Stimulated activated CD4-positive, alpha-beta T cell treated with anti-CD3 and anti-CD28 coated beads, Interleukin-2, amount 100 ng/mL, for 24 hours (primary cell): ENCODE measurements at regions not wholly inside any gene's neighbourhood (a gene's known extent, or its start where the extent isn't known, plus 50 kb on each side); places are given as distances from the start of the nearest gene placed in this dataset.

Experiments
- DNase-seq, 2 donors: peaks; one replicate each; pipeline ENCODE4 v3.0.0-alpha.2; 2020

DNA sequence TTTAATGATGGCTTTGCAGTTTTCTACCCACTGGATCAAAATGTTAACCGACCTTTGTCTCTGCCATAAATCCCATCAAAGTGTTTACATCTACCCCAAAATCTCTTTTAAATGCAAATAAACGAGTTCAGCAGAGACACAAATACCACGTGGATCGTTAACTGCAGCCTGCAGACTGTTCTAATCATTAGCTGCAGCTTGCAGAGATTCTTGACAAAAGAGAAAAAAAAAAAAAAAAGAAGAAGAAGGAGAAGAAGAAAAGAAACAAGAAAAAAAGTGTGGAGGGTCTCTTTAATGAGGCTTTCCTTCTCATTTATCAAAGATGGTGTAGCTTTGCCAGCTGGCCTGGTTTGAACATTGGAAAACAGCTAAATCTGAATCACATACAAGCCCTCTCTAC, 275.7 kb downstream of the NEDD1 start:
- DNase-seq: no peak

DNA sequence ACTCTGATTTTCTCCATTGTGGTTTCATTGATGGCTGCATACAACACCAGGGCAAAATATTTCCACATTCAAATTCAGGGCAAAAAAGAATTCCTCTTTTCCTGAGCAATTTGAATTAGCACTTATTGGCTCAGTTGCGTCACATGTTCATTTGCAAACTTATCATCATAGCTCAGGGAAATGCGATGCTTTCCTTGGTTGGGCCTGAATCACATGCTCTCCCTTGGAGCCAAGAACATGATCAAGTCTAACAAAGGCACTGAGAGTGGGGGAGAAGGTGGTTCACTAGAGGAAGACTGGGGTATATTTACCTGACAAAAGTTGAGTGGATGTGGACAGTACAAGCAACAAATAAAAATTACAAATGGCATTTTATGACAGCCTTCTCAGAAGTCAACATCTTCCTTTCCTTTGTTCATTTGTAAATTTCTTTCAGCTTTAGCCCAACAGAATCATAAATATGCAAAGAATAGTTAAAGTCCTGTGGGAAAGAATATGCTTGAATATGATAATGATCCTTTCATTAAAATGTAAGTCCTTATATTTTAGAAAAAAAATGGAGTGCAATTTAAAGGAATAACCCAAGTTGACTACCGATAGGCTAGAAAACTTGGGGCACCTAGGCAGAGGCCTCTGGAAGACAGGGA, 277.2 kb downstream of the NEDD1 start:
- DNase-seq: no peak

DNA sequence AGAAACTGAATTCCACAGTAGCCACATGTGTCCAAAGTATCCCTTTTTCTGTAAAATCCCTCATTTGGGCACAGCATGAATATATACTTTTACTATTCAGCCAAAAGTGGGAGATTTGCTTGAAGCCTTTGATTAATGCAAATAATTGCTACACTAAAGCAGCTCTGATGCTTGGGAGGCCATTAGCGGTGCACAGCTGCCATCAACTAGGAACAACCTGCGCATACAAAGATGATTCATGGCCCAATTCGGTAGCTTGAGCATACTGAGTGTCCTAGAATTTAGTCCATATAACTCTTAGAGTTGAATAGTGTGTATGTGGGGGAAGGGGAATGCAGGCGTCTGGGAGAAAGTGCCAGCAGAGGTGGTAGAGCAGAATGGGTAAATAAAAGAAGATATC, 277.0 kb upstream of the RMST start:
- DNase-seq: no peak

DNA sequence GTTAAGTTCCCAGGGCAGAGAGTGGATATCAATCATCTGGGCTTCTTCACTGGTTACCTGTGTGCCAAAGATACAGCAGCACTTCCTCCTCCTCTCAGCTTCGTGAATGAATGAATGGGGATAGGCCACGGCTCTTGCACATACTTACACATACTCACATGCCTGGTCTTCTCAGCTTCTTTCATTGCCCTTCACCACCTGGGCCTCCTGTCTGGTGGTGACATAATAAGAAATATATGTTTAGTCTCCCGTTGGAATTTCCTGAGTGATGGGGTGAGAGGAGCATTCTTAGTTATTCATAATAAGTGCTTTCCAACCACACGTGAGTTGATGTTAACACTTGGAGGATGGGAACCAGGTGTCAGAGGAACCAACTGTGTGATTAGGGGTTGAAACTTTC, 268.1 kb upstream of the RMST start:
- no peak for DNase-seq

DNA sequence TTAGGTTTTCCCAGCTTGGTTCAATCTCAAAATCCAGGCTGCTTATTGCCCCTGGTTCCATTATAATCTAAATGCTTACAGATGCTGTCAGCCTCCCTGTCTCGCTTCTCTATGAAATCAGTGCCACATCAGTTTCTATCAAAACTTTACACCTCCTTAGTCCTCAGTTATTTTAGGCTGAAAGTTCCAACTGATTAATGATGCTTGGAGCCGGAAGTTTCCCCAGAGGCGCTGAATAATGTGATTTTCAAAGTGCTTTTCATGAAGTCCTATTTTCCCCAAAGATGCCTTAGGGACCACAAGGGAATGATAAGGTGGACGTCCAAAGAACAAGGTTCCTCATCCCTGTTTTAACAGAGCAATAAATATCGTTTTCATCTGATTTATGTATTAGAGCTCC, 262.4 kb upstream of the RMST start:
- DNase-seq: no peak

DNA sequence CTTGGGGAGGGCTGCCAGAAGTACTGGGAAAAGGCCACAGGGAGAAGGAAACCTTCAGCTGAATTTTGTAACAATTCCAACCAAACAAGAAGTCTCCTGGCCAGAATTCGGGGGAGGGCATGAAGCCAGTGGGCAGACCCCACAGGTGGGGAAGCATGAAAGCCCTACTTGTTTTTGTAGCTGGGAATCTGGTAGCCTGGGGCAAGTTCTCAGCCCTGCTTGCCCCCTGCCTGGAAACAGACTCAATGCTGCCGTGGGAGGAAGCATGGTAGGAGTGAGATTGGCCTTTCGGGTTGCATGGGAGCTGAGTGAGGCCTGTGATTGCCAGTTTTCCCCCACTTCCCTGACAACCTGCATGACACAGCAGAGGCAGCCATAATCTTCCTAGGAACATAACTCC, 259.2 kb upstream of the RMST start:
- no peak for DNase-seq

DNA sequence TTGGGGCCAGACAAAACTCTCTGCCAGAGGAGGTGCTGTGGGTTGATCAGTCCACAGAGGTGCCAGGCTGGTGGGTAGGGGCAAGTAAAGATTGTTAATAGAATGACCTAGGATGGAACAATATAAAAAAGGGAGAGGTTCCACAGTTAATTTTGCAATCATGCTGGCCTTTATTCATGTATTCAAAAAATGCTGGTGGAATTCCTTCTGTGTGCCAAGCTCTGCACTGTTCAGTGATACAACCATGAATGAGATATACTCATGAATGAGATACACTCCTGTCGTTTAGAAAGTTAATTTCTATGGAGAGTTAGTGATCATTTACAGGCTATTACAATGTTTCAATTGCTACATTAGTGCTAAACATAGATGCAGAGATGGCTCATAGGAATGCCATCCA, 252.6 kb upstream of the RMST start:
- no peak for DNase-seq

DNA sequence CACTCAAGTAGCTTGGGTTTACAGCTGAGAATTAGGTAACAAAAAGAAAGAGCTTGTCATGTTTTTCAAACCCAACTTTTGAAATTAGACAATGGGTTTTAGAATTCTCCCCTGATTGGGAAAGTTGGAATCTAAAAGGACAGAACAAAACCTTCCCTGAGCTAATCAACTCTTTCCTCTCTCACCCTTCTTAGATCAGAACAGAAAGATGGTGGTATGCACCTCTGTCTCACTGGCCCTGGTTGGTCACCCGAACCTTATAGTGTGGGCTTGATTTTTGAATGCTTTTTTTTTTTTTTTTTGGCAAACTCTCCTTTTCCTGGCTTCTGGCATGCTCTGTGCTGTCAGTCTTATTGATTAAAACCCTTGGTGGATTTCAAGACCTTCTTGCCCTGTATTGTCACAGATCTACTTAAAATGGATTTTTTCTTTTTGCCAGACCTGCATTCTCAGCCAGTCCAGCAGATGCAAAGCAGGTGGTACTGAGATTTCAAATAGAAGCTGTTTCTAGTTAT, 251.1 kb upstream of the RMST start:
- DNase-seq: no peak

DNA sequence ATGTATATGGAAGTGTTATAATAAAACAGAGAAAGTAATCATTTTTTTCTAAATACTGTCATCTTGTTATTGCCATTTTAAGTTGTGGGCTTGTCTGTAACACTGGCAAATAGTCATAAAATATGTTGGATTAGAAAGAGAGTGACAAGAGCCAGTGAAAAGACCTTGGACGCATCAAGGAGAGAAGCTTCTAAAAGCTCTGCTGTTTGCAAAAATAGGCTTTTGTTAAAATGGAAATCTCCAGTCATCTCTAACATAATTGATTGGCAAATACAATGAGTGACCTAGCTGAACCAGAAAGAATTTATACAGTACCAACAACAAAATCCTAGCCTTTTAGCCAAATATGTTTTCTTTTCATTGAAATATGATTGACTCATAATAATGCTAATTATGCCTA, 245.8 kb upstream of the RMST start:
- DNase-seq: no peak

DNA sequence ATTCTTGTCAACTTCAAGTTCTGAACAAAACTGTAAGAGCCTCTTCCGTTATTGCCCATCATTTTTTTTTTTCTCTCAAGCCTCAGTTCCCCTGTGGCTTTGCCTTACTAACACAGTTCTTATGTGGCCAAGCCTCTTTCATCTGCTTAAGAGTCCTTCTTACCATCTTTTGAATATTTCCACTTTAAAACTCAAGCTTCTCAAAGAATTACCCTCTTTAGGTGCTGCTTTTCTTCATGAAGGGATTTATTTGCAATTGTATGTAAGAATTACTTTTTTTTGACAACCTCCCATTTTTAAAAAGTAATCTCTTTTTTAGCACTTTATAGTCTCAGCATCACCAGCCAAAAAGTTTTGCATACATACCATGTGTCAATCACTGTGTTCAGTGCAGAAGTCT, 240.2 kb upstream of the RMST start:
- no peak for DNase-seq

DNA sequence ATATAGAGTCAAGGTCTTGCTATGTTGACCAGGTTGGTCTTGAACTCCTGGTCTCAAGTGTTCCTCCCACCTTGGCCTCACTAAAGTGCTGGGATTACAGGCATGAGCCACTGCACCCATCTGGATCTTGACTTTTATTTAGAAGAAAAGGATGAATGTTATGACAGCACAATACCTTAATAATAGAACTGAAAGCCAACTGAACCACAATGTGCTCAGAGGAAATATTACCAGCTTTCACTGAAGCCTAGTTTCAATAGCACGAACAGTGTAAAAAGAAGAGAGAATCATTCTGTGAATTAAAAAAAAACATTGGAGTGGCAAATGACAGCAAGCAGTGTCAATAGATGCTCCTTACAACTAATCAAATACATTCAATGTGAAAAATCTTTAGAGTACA, 239.2 kb upstream of the RMST start:
- DNase-seq: no peak

DNA sequence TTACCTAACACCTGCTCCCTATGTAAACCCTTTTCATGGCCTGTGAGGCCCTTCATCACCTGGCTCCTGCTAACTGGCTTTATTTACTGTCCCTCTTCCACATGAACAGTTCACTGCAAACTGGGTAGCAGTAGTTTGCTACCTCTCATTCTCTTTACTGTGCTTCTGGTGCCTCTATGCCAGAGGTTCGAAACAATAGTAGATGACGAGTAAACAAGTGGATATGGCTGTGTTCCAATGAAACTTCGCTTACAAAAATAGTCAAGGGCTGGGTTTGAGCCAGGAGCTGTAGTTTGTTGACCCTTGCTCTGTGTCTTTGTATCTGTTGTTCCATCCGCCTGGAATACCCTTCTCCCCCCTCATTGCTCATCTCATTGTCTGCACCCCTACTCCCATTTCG, 233.6 kb upstream of the RMST start:
- DNase-seq: no peak

DNA sequence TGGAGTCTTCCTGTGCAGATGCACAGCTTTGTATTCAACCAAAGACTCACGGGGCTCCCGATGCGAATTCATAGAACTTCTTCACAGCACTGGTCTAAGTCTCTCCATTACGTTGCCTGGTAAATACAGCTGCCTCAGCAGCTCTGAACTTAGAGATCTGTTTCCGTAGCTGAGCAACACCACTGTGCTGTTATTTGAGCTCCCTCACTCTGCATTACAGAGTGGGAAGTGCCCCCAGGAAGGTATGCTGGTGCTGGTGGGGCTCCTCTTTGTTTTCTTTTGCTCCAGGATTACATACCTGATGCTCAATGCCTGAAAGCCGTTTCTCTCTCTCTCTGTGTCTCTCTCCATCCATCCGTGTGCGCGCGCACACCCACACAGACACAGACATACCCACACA, 227.5 kb upstream of the RMST start:
- no peak for DNase-seq

DNA sequence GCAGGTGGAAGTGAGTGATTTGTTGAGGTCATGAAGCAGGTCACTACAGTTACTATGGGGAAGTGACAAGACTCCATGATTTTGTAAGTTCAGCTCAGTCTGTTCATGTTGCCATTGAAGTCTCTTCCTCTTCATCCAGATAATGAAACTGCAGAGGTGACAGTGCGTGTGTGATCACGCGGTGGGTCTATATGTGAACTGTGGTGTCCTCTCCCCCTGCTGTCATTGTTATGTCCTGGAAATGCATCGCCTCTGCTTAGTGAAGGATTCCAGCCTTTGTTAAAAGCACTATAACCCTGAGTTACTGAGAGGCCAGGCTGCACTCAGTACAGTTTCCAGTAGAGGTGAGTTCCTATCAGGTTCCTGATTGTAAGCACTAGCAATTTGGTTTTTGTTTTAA, 216.2 kb upstream of the RMST start:
- DNase-seq: no peak

DNA sequence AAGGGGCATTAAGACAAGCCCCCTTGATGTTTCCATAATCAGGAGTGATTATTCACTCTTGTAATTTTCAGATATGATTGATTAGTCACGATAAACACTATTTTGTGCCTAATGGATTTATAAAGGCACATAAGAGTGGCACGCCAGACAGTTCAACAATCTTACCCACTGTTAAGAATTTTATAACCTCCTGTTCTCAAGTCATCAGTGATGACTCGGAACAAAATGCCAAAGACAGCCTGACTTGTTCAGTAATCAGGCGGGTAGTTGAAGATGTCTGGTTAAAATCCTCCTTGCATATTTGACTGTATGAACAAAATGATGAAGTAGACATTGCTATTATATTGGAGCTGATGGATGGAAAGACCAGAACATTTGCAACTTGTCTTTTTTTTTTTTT, 212.1 kb upstream of the RMST start:
- no peak for DNase-seq

DNA sequence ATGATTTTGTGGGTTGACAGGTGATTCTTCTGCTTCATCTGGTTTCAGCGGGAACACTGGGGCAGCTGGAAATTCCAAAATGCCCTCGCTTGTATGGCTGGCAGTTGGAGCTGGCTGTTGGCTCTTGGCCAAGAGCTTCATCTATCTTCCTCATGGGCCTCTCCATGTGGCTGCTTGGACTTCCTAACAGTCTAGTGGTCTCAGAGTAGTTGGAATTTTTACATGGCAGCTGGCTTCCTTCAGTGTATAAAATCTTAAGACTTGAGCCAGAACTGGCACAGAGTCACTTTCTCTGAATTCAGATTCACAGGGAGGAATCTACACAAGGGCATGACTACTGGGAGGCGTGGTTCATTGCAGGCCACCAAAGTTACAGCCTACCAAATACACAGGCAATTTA, 204.9 kb upstream of the RMST start:
- no peak for DNase-seq

DNA sequence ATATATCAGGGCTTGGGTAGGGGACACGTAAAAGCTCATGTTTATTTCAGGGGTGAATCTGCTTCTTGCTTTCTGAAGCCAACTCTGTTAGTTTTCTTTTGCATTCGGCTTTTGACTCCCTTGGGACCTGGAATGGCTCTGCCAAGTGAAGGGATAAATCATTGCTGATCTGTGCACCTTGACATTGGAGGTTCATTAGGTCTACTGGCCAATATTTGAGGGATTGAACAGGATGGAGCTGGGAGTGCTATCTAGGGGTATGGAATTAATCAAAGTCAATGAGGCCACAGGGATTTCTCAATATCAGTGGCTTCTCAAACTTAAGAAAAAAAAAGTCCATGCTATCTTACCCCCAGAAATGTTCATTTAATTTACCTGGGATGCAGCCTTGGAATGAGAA, 203.5 kb upstream of the RMST start:
- no peak for DNase-seq

DNA sequence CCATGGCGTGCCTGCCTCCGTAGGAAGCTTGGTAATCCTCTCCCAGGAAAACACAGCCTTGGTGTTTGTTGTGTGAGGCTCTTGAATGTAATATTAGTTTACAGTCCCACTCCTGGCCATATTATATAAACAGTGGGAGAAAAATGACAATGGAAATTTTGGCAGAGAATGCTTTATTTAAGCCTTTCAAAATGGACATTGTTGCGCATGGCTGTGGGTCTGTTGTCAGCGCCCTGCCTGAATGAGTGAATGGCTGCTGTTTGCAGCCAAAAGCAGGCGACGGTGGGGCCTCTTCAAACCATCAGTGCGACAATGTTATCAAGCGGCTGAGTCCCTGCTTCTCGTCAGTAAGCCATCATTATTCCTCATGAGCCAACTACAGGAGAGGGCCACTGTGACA, 201.8 kb upstream of the RMST start:
- DNase-seq: no peak

DNA sequence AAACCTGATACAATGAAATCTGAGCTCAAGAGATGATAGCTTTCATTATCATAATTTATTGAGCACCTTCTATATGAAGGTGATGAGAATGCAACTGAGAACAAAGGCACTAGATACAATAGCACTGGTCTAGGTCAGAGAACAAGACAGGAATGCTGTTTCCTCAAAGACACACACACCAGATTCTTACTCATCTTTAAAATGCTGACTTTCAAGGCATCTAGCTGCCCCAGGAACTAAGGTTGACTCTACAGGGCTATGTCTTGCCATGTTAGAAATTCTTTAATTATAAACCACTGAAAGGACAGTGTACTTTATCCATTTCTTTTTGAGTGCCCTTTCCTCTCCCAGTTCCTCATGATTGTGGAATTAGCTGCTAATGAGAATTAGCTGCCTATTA, 195.4 kb upstream of the RMST start:
- DNase-seq: no peak

DNA sequence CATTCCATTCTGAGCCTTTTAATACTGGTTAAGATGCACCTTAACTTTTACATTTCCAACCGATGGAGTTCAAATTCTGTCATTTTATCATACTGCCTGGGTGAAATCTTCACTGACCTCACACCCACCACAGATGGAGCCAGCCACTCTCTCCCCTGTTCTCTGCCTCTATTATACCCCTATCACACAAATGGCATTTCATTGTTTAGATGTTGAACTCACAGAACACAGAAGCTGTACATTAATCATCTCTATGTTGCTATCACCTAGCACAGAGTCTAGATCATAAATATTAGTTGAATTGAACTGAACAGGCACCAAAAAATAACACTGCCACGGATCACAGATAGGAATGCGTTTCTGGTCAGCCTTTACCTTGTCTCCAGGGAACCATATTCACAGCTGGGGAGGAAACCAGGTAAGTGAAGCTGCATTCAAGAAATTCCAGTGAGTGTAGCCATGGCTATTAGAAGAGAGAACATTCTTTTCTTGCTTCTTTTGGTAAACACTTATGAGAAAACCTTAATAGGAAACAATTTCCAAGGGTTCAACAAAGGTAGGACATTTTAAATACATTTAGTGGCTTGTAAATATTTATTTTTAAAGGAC, 194.9 kb upstream of the RMST start:
- no peak for DNase-seq

DNA sequence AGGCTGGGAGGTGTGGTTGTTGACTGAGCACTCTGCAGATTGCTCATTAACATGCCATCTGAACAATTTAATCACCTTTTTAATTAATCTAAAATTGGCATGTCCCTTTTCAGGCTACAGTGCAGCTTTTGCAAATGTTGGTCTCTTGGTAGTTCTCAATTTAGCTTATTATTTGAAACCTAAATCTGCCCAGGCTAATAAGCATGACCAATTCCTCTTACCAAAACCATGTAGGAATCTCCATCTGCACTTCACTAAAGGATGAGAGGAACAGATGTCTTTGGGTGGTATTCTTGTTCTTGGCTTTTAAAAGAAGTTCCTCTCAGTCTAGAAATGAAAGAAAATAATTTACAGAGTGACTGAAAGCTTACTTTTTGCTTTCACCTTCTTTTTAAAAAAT, 190.1 kb upstream of the RMST start:
- DNase-seq: no peak

DNA sequence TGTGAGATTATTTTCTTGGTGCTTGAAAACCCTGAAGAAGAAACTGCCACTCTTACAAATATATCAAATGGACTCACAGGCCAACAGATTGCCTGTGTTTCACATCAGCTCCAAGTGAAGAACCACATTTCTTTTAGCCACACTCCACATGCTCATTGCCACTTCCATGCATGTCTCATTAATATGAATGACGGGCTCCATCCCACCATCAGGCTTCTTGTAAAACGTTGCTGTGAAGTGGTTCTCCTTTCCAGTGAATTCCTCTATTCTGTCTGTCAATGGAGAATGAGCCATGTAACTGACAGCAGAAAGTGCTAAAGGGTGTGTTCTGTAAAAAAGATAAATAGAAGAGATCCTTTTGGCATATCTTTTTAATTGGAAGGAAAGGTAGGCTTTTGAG, 188.2 kb upstream of the RMST start:
- DNase-seq: no peak

DNA sequence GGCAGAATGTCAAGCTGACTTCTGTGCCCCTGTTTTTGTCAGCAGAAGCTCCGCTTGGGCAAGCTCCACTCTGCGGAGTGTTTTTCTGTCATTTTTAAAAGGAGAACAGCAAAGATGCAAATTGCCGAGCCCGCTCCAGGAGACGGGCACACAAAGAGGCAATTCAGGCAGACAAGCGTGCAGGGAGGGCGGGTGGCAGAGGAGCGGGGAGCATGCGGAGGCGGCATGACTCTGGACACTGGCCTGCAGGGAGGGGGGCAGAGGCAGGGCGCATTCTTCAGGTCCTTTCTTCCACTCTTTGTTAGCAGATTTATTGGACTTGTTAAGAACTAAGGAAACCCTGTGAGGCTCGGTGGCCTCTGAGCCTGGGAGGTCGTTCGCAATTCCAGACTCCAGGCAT, 187.3 kb upstream of the RMST start:
- DNase-seq: no peak

DNA sequence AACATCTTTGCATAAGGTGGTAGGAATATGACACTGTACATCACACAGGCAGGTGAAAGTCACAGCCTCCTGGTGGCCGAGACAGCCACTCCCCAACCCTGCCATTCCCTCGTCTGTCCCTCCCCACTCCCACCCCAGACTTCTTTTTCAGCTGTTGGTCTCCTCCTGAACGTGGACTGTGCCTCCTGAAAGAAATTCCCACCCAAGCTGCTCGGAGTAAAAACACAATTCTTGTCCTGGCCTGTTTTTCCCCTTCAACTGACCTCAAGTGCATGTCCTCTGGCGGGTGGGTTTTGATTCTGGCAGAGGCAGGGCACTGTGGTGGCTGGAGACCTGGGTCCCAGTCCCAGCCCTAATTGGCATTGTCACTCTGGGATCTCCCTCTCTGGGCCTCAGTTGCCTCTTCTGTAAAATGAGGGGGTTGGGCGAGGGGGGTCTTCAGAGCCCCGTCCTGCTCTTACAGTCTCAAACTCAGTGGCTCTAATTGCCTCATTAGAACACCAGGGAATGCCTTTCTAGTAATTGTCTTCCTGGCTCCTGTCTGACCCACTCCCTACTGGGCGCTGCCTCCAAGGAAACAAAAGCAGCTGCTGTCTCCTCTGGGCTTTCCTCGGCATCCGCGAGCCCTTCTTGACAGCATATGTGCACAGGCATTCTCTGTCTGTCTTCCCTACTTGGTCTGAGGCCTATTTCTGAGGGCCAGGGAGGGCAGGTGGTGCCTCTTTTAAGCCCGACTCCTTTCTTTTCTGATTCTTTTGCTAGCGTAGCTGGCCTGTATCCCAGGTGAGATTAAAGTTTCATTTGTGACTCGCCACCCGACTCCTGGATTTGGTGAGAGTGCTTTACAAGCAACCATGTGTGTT, 186.6 kb upstream of the RMST start:
- DNase-seq: no peak
